ENCODE measurements at regions not wholly inside any gene's neighbourhood (a gene's known extent, or its start where the extent isn't known, plus 50 kb on each side); places are given as distances from the start of the nearest gene placed in this dataset.

- DNase-seq (ENCODE audit: low read depth in 2 of 3, low spot score in 1 of 3), result no peak
Measured at GRCh38 chr11:128231845-128232410, 355.4 kb downstream of the ETS1 start.

GRCh38 chr11:128227466-128227865, 359.9 kb downstream of the ETS1 start:
- no peak for DNase-seq (ENCODE audit: low read depth in 2 of 3, low spot score in 1 of 3)

GRCh38 chr11:128226106-128226716, 361.1 kb downstream of the ETS1 start:
- DNase-seq (ENCODE audit: low read depth in 2 of 3, low spot score in 1 of 3), result peak in 2 of 3 donors; percentile 32 to 56

DNA sequence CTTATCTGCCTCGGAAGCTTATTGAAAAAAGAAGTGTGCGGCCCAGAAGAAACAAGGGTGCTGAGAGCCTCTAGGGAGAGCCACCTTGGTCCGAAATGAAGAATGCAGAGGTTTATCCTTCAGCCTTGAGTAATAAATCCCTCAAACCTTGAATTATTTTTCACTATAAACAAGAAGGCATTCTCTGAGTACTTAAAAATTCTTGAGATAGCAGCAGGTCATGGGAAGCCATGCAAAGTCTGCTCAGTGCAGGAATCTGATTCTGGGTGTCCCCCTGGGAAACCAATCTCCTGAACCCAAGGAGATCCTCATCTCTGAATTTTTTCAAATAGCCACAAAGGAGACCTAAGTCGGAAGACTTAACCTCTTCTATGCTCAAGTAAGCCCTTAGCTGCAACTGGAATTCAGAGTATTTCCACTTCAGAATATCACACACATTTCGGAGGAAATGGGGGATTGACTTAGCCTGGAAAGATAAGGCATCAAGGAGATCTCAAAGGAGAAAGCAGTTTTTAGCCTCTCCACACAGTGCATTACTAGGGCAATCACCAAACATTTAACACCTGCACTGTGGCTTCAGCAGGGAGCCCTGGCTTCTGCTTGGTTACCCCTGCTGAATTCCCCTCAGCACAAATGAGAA, 365.0 kb downstream of the ETS1 start:
- DNase-seq (ENCODE audit: low read depth in 2 of 3, low spot score in 1 of 3), result no peak

DNA sequence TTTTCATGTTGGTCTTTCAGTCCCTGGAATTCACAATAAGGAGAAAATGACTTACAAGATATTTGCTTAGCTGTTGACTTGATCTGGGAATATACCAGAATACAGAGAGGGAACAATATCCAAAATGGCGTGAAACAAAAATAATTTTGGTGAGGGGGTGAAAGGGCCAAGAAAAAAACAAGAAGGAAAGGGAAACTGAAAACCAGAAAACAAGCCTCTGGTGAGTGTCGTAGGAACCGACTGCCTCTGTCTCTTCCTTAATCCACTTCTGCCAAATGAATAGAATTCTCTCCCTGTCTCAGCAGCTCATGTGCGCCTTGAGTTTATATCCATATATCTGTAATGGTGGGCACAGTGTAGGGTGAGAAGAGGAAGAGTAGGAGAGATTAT, 367.6 kb downstream of the ETS1 start:
- DNase-seq (ENCODE audit: low read depth in 2 of 3, low spot score in 1 of 3), result no peak

GRCh38 chr11:128216198-128216597, 371.2 kb downstream of the ETS1 start:
- DNase-seq (ENCODE audit: low read depth in 2 of 3, low spot score in 1 of 3), result no peak

GRCh38 chr11:128215238-128215882, 372.0 kb downstream of the ETS1 start:
- no peak for DNase-seq (ENCODE audit: low read depth in 2 of 3, low spot score in 1 of 3)

DNA sequence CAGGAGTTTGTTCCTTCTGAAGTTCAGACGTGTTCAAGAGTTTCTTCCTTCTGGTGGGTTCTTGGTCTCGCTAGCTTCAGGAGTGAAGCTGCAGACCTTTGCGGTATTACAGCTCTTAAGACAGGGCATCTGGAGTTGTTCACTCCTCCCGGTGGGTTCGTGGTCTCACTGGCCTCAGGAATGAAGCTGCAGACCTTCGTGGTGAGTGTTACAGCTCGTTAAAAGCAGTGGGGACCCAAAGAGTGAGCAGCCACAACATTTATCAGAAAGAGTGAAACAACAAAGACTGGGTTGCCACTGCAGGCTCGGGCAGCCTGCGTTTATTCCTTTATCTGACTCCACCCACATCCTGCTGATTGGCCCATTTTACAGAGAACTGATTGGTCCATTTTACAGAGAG, 373.1 kb downstream of the ETS1 start:
- DNase-seq (ENCODE audit: low read depth in 2 of 3, low spot score in 1 of 3), result no peak

GRCh38 chr11:128213461-128213860, 373.9 kb downstream of the ETS1 start:
- no peak for DNase-seq (ENCODE audit: low read depth in 2 of 3, low spot score in 1 of 3)

- DNase-seq (ENCODE audit: low read depth in 2 of 3, low spot score in 1 of 3), result no peak
Measured at GRCh38 chr11:128212324-128212723, 375.0 kb downstream of the ETS1 start.

- no peak for DNase-seq (ENCODE audit: low read depth in 2 of 3, low spot score in 1 of 3)
Measured at GRCh38 chr11:128210148-128210940, 377.0 kb downstream of the ETS1 start.

GRCh38 chr11:128209138-128209435, 378.3 kb downstream of the ETS1 start:
- no peak for DNase-seq (ENCODE audit: low read depth in 2 of 3, low spot score in 1 of 3)

DNA sequence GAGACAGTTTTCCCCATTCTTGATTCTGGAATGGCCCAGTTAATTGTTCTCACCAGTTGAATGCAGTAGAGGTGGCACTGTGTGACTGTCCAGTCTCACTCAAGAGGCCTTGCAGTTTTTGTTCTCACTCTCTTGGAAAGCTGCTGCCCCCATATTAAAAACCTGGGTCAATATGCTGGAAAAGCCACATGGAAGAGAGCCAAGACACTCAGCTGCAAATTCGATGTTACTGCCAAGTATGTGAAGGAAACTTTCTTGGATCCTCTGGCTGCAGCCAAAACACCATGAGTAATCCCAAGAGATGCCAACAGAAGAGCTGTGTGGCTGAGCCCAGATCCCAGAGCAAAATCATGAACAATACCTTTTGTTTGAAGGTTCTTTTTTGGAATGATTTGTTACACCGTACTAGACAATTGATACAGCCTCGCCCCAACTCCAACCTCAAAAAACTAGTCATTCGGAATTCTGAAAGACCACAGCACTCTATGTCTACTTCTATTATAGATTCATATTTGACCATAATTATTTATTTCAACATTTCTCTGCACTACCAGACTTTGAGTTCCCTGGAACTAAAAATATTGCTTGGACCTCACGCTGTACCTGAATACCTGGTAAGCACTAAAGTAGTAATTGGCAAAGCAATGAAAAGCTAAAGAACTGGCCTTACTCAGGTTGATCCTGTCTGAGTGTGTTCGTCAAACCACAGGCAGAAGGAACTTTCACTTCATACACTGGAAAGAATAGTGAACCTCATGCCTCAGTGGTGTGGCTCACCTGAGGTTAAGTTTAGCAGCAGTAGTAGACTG, 378.8 kb downstream of the ETS1 start:
- DNase-seq (ENCODE audit: low read depth in 2 of 3, low spot score in 1 of 3), result no peak

DNA sequence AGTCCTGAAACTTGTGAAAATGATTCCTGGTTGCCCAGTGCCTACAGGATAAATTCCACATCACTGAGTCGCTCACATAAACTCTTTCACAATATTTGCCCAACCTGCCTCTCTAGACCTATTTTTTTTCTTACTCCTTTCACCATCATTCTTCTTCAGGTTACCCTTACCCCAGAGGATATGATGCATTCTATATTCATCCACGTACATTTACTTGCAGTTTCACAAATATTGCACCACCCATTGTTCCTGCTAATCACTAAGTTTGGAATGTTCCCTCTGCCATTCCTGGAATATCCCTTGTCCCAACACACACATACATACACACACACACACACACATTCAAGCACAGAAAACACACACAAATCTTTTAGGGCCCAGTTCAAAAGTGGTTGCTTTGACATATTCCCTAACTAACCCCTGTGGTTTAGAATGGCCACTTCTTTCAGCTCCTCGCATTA, 379.5 kb downstream of the ETS1 start:
- no peak for DNase-seq (ENCODE audit: low read depth in 2 of 3, low spot score in 1 of 3)

- DNase-seq (ENCODE audit: low read depth in 2 of 3, low spot score in 1 of 3), result no peak
Measured at GRCh38 chr11:128206461-128206860, 380.9 kb downstream of the ETS1 start.

DNA sequence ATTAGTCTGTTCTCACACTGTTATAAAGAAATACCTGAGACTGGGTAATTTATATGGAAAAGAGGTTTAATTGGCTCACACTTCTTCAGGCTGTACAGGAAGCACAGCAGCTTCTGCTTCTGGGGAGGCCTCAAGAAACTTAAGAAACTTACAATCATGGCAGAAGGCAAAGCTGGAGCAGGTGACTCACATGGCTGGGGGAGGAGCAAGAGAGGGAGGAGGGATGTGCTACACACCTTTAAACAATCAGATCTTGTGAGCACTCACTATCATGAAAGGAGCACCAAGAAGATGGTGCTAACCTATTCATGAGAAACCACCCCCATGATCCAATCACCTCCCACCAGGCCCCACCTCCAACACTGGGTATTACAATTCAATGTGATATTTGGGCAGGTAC, 381.6 kb downstream of the ETS1 start:
- DNase-seq (ENCODE audit: low read depth in 2 of 3, low spot score in 1 of 3), result no peak

DNA sequence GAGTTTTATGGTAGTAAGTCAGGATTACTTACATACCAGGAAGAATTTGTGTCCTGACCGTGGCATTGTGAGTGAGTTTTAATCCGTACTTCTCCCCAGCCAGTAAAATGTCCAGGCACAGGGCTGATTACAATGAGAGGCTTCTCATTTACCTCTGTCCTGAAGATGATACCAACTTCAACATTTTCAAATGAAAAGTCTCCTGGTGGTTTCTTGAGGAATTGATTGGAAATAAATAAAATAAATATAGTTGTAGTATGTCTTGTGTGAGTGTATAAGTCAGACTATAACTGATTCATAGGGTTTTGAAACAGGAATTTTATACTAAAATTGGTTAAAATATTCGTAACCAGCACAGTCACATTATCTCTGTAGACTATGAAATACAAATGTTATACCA, 382.5 kb downstream of the ETS1 start:
- no peak for DNase-seq (ENCODE audit: low read depth in 2 of 3, low spot score in 1 of 3)

DNA sequence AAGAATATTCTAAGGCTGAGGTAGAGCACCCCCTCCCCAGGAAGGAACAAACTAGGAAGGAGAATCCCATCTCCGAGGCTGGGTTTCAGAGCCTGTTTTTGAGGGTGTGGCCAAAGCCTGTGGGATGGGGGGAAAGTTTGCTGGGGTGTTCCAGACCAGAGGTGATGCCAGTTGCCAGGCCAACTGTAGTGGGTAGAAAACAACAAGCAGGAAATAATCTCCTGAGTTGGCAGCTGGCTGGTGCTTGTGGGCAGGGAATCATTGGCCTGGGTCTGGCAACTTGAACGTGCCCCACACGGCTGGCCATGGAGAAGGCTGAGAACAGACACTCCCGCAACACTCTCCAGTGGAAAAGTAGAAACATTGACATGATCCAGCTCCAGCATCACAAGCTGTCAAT, 385.6 kb downstream of the ETS1 start:
- DNase-seq (ENCODE audit: low read depth in 2 of 3, low spot score in 1 of 3), result no peak

GRCh38 chr11:128201009-128201408, 386.3 kb downstream of the ETS1 start:
- DNase-seq (ENCODE audit: low read depth in 2 of 3, low spot score in 1 of 3), result no peak

DNA sequence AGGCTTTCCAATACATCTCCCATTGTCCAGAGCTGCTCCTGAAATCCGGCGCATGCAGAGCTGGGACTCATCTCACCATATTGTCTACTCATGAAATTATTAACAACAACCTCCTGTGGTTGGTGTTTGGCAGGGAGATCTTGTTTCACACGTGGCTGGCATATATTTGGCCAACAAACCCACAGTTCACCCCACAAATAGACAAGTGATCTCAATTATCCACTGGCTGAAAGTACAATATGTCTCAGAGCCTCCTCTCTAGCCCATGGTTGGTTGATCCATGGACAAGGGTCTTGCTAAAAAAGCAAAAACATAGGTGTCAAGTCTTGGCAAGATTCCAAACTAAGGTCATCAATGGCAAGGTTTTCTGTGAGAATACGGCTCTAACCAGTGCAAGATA, 386.9 kb downstream of the ETS1 start:
- no peak for DNase-seq (ENCODE audit: low read depth in 2 of 3, low spot score in 1 of 3)

DNA sequence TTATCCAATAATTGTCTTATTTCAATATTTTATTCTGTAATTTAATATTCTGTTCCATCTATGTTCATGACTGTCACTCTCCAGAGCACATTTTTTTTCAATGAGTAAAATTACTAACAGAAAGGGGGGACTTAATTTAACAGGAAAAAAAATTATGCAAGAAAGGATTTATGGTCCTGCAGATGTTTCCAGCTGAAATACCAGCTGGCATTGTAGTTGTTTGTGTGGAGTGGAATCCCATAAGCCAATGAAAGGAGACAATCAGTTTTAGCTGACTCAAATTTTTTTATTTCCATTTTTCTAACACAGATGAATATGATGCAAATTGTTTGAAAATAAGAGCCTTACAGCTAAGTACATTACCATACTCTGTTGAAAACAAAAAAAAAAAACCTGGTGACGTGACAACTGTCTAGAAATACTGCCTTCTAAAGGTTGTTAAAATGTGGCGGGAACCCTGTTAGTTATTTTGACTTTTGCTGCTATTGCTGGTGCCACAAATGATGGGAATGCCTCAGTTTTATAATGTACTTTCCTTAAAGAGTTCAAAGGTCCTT, 389.1 kb downstream of the ETS1 start:
- DNase-seq (ENCODE audit: low read depth in 2 of 3, low spot score in 1 of 3), result no peak
